Urinary bladder (tissue), 3 donors: ENCODE measurements at regions not wholly inside any gene's neighbourhood (a gene's known extent, or its start where the extent isn't known, plus 50 kb on each side); places are given as distances from the start of the nearest gene placed in this dataset.

Source experiments
- DNase-seq: peaks from one replicate; pipeline ENCODE4 v3.0.0-alpha.2; 2015; ENCODE audit errors: extremely low spot score
- H3K27ac ChIP-seq: one replicate; pipeline ENCODE4 v1.5.1; 2013; ENCODE audit warnings: low read depth, mild to moderate bottlenecking, moderate library complexity
- H3K36me3 ChIP-seq: one replicate; pipeline ENCODE4 v1.6.1; 2013; ENCODE audit warnings: mild to moderate bottlenecking, moderate library complexity; ENCODE audit not compliant: insufficient read depth
- H3K4me1 ChIP-seq: one replicate; pipeline ENCODE4 v1.6.1; 2013; ENCODE audit warnings: mild to moderate bottlenecking, moderate library complexity; ENCODE audit not compliant: insufficient read depth
- H3K4me3 ChIP-seq: one replicate; pipeline ENCODE4 v1.5.1; 2013; ENCODE audit warnings: low read depth, low read length
- WGBS: extraction: QIAGEN DNeasy Blood & Tissue Kit; methylation state at CpG from one replicate; pipeline ENCODE4 v1.1.7; 2013; 5-methylcytosine and 5-hydroxymethylcytosine counted together
- donor health status: healthy with polysubstance abuse.
- donor health status: healthy.

DNA sequence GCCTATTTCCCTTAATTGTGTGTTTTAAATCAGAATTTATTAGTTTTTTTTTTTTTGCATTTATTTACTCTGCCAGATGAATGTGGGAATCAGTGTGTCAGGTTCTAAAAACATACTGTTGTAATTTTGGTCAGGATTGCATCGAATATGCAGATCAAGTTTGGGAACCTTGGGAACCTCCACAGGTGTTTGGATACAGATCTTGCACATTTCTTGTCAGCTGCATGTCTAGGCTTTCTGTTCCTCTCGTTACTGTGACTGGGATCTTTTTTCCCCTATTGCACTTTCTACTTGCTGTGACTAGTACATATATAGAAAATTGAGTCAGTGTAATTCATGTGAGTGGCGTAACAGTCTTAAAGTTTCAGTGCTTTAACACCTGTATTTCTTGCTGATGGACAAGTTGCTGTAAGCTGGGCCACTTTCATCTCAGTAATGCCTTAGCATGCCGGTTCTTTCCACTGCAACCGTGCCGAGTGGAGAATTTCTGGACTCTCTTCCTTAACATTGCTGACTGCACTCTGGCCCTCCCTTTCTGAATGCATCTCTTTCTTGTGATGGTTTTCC lies 112.5 kb downstream of the TENT4A start:
- 81% methylated on average over 6 of the region's 6 CpGs for WGBS
- Histone ChIP-seq H3K36me3 (no peaks in the 10 kb centered on the region), H3K4me3 (no peak overlapping the region), H3K27ac (no peak overlapping the region), H3K4me1 (no peaks in the 10 kb centered on the region)
- DNase-seq = no peak

DNA sequence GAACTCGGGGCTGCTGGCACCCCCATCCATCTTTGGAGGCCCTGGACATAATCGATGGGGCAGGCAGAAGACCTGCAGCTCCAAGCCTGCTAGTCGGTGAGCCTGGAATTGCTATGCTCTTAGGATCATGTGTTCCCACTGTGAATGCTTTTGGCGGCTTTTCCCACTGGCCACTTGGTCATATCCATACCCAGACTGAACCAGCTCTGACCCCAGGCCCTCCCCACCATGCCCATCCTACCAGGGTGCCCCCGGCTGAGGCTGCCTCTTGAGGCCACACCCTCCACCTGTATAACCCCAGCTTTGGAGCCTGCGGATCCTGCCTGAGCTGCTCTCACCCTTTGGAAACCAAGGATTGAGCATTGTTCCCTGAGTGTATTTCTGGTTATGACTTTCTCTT lies 113.5 kb downstream of the TENT4A start:
- WGBS = 80% methylated on average over 6 of the region's 6 CpGs
- Histone ChIP-seq H3K4me1 (no peaks in the 10 kb centered on the region), H3K27ac (no peak overlapping the region), H3K4me3 (no peak overlapping the region), H3K36me3 (no peaks in the 10 kb centered on the region)
- DNase-seq = no peak

DNA sequence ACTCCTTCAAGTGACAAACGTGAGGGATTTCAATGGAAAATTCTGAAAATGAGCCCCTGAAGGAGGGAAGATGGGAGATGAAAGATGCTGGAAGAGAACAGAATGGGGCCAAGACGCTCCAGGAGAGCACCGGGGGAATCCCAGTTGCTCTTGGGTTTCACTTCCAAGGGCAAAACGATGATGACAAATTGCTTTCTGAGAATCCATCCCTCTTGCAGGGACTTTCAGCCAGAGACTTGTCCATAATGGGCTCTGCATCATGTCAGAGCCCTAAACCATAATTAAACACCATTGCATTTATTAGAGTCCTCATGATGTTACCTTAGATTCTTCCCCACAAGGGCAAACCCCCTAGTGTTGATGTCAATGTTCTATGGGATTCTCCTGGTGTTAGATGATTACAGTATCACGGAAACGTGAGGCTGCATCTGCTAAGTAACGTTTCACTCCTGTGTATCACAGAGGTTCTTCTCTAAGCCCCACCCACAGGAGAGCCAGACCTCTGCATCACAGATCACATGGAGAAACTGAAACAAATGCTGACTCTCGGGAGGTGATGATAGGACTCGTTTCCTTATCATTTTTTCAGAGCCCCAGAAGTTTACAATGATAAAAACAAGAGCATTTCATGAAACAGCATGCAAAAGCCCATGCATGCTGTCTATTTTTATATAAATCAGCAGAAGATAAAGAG lies 114.4 kb downstream of the TENT4A start:
- H3K27ac ChIP-seq = no peak overlapping the region
- no peaks in the 10 kb centered on the region for H3K4me1 ChIP-seq
- 39% methylated on average over 9 of the region's 9 CpGs for WGBS
- H3K4me3 ChIP-seq = no peak overlapping the region
- no peak for DNase-seq
- no peaks in the 10 kb centered on the region for H3K36me3 ChIP-seq

DNA sequence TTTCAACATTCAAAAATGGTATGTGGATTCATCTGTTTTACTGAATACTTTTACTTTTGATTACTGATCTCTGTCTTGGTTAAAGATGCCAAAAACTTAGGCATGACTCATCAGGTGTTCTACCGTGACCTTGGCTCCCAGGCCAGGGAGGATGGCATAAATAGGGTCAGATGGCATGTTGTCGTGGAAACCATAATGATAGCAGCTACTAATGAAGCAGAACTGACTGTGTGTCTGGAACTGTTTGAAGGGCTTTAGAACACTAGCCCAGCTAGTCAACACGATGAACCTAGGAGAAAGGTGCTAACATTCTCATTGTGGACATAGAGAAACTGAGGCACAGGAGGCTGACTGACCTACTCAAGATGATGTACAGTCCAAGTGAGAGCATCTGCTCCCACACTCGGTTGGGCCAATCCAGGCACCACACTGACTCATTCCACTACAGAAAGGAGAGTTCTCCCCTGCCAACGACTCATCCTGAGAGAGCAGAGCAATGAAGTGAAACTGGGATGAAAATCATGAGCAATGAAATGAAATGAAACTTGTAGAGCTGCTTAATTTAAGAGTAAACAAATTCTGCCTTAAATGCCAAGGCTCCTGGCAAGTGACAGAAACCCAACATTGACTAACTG lies 116.0 kb downstream of the TENT4A start:
- no peak overlapping the region for H3K4me3 ChIP-seq
- H3K27ac ChIP-seq = no peak overlapping the region
- no peaks in the 10 kb centered on the region for H3K4me1 ChIP-seq
- WGBS = 65% methylated on average over 5 of the region's 5 CpGs
- no peaks in the 10 kb centered on the region for H3K36me3 ChIP-seq
- no peak for DNase-seq

DNA sequence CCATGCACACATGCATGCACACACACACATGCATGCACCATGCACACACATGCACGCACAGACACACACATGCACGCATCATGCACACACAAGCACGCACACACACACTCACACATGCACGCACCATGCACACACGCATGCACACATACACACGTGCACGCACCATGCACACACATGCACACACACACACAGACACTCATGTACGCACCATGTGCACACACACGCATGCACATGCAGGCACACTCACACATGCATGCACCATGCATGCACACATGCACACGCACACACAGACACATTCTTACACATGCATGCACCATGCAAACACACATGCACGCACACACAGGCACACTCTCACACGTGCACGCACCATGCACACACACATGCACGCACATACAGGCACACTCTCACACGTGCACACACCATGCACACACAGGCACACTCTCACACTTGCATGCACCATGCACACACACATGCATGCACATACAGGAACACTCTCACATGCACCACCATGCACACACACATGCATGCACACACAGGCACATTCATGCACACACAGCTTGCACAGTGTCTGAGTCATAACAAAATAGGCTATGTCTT lies 117.5 kb downstream of the TENT4A start:
- Histone ChIP-seq H3K4me3 (no peak overlapping the region), H3K36me3 (no peaks in the 10 kb centered on the region), H3K27ac (no peak overlapping the region), H3K4me1 (no peaks in the 10 kb centered on the region)
- DNase-seq = no peak
- WGBS = 90% methylated on average over 15 of the region's 15 CpGs

DNA sequence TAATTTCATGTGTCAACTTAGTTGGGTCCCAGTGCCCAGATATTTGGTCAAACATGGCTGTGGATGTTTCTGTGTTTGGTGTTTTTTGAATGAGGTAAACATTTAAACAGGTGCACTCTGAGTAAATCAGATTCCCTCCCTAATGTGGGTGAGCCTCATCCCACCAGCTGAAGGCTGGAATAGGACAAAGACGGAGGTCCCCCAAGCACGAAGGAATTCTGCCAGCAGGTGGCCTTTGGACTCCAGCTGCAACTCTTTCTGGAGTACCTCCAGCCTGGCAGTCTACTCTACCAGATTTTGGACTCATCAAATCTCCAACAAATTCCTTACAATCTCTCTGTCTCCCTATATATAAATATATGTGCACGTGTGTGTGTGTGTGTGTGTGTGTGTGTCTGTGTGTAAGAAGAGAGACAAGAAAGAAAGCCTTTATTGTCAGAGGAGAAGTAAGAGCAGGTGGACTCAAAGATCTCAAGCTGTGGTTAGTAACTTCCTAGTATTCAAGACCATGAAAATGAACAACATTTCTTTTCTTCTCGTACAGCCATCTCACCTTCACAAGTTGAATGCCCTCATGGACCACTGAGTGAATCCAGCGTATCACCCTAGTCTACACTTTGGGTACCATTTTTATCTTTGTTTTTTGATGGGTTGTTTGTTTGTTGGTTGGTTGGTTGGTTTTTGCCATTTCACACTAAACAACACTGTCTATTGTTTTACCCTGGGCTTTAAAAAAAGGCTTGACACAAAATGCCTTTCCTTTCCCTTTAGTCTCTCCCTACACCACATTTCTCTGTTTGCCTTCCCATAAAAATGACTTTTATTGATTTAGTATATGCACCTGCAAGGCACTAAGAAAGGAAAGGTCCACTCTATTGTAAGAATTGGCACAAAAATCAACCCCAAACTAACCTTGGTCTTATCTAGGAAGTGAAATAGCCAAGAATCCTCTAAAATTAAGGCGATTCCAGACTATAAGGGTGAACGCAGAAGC lies 118.7 kb downstream of the TENT4A start:
- Histone ChIP-seq H3K27ac (no peak overlapping the region), H3K4me3 (no peak overlapping the region), H3K4me1 (no peaks in the 10 kb centered on the region), H3K36me3 (no peaks in the 10 kb centered on the region)
- DNase-seq = no peak
- WGBS = 71% methylated on average over 7 of the region's 7 CpGs

DNA sequence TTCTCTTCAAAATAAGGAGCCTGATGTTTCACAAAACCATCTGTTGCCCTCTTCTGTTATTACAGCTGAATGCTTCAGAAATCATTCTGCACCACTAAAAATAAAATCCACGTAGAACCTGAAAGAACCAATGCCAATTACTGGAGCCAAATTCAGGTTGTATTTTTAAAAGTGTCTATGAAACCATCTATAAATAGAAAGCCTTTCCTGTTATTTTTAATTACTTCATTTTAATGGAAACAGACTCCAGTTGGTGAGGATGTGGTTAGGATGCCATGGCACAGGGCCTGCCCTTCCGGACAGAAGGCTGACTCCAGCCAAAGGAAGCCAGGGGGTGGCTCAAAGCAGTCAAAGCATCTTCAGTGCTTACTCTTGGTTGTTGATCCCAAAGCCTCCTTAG lies 119.8 kb downstream of the TENT4A start:
- Histone ChIP-seq H3K4me3 (no peak overlapping the region), H3K27ac (no peak overlapping the region), H3K36me3 (no peaks in the 10 kb centered on the region), H3K4me1 (no peaks in the 10 kb centered on the region)
- 39% methylated on average over 2 of the region's 2 CpGs for WGBS
- DNase-seq = no peak

DNA sequence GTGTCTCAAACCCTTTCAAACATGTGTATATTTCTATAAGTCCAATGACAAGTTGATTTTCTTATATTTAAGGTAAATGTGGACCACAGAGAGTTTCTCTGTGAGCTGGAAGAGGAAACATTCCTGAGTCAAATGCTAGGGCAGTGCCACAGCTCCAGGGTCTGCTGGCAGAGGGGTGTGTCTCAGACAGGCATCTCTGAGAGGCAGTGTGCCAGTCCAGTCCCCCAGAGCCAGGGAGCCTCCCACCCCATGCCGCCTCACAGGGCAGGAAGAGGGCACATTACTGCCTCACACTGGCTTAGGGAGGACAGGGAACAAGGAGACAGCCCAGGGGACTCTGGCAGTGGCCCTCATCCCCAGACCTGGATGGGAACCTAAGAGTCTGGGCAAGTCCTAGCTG lies 120.2 kb downstream of the TENT4A start:
- Histone ChIP-seq H3K27ac (no peak overlapping the region), H3K36me3 (no peaks in the 10 kb centered on the region), H3K4me3 (no peak overlapping the region), H3K4me1 (no peaks in the 10 kb centered on the region)
- DNase-seq = no peak
- WGBS = 86% methylated on average over 1 of the region's 1 CpG

DNA sequence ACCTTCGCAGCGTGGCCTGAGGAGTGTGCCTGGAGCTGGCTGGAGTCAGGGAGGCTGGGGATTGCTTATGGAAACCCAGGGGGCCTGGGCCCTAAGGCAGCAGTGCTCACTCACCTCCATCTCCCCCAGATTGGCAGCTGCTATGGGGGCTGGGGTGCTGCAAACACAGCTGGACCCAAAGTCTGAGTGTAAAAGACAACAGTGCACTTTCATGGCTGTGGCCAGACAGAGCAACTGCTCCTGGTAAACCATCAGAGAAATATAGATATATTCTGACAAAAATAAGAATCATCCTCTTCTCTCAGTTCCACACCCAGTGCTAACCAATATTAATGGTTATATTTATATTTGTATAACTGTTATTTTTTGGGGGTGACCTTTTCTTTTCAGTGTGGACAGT lies 123.9 kb downstream of the TENT4A start:
- 76% methylated on average over 2 of the region's 2 CpGs for WGBS
- Histone ChIP-seq H3K36me3 (no peaks in the 10 kb centered on the region), H3K4me1 (no peaks in the 10 kb centered on the region), H3K4me3 (no peak overlapping the region), H3K27ac (no peak overlapping the region)
- no peak for DNase-seq

DNA sequence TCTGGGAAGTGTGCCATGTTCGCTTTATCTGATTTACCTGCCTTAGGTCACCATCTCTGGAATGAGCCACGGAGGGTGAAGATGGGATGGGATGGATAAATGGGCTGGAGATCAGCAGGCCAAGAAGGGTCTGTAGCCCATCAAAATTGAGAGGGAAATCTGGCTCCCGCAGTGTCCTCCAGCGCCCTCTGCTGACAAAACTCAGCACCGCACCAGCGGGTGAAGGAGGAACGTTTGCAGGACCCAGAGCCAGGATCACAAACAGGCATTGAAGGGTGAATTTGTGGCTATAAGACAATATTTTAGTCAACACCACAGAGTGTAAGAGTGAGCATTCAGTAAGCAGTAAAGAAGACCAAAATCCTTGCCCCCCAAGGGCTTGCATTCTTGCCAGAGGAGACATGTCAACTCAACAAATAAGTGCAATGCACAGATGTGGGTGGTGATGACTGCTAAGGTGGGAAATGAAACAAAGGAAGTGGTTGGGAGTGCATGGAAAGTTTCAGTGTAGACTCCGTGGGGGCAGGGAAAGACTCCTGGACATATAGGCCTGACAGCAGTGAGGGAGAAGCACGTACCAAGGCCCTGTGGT lies 124.4 kb downstream of the TENT4A start:
- no peak for DNase-seq
- Histone ChIP-seq H3K36me3 (no peaks in the 10 kb centered on the region), H3K4me1 (no peaks in the 10 kb centered on the region), H3K4me3 (no peak overlapping the region), H3K27ac (no peak overlapping the region)
- 58% methylated on average over 9 of the region's 9 CpGs for WGBS

DNA sequence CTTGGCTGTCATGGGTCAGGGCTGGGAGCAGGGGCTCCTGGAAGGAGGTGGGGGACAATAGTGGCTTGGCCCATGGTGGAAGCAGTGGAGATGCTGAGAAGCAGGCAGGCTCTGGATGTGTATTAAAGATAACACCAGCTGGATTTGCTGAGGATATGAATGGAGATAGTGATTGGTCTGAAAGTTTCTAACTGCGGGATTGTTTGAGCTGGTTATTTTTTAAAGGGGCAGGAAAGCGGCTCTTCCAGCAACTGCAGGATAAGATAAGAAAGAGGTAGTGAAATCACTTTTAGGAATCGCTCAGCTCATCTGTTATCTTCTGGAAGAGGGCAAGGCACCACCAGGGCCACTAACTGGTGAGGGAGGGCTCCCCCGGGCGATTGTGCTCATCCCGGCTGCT lies 125.5 kb downstream of the TENT4A start:
- Histone ChIP-seq H3K4me1 (no peaks in the 10 kb centered on the region), H3K27ac (no peak overlapping the region), H3K4me3 (no peak overlapping the region), H3K36me3 (no peaks in the 10 kb centered on the region)
- 25% methylated on average over 6 of the region's 6 CpGs for WGBS
- no peak for DNase-seq

DNA sequence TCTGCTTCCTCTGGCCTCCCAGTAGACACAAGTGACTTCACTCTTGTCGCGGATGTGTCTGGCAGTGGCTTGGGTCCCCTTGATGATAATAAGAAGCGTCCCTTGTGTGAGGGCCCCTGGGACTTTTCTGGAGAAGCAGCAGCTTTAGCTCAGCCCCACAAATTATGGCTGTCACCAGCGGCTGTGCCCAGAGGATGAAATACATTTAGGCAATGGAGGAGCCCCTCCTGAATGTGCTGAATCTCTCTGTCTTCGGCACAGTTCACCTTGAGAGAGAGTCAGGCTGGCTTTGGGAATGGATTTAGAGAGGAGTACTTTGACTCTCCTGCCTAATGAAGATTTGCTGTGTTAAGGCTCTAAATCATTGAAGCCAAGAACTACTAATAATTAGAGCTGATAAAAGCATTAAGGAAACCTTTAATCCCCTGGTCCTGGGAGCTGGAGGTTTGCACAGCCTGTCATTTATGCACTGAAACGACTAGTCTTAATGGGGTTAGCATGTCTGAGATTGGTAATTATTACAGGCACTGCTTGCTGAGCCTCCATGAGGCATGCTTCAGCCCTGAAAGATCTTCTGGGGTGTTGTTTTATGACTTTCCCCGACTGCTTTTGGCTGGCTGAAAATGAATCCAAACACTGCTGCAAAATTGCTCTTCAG lies 127.0 kb downstream of the TENT4A start:
- no peak for DNase-seq
- H3K4me3 ChIP-seq = no peak overlapping the region
- H3K4me1 ChIP-seq = no peaks in the 10 kb centered on the region
- H3K36me3 ChIP-seq = no peaks in the 10 kb centered on the region
- no peak overlapping the region for H3K27ac ChIP-seq
- 46% methylated on average over 7 of the region's 7 CpGs for WGBS

DNA sequence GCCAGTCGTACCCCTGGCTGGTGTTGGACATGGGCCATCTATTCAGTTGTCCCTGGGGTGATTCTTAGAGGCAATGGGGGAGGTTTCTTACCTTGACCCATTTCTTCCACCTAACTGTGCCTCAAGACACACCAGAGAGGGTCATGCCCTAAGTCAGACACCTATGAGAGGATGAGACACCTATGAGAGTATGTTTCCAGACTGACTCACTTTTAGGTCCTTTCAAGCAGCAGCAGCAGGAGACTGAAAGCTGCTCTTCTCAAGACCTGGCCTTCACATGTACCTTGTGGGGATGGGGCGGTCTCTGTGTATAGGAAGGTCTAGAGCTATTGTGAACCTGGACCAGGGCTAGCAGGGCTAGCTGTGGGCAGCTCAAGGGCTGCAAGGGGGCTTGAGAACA lies 130.1 kb downstream of the TENT4A start:
- H3K4me1 ChIP-seq = no peaks in the 10 kb centered on the region
- DNase-seq = no peak
- H3K4me3 ChIP-seq = no peak overlapping the region
- no peaks in the 10 kb centered on the region for H3K36me3 ChIP-seq
- WGBS = 79% methylated on average over 2 of the region's 2 CpGs
- H3K27ac ChIP-seq = no peak overlapping the region
